ENCODE measurements at regions not wholly inside any gene's neighbourhood (a gene's known extent, or its start where the extent isn't known, plus 50 kb on each side); places are given as distances from the start of the nearest gene placed in this dataset.

DNA sequence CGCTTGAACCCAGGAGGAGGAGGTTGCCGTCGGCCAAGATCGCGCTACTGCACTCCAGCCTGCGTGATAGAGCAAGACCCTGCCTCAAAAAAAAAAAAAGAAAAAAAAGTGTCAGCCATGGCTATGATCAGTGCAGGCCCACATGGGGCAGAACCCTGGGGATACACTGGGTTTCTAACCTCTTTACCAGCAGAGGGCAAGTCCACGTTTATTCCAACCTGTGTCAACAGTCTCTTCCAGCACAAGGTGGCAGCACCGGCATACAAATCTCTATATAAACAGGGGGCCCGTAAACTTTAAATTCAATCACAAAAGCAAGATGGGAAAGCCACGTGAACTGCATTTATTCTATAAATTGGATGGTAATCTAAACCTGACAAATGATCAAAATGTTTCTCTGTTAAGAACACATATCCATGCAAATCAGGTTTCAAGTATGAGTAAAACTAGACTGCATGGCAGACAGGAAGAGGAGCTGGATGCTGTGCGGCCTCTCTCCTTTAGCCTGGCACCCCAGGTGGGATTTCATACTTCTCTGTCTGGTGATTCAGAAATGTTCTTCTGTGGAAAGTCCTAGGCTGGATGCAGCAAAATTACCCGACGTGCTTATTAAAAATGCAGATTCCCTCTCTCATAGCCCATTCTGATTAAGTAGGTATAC is 60.0 kb upstream of the STEAP1B start:
- DNase-seq, result peak; percentile 73 to 91

DNA sequence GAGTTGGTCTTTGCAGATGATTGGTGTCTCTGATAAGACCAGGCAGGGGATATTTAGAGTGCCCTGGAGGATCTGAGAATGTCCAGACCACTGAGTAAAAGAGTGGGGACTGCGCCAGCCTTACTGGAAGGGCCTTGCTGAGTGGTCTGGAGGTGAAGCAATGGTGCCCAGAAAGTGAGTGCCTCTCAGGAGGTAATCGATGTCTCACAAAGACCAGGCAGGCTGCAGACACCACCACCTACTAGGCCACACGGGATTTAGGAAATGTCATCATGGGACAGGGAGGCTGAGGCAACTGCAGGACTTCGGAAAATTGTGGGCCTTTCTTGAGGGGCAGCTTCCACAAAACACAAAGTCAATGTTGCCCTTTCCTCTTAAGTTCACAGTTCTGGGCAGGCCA is 57.2 kb upstream of the STEAP1B start:
- no peak for DNase-seq

DNA sequence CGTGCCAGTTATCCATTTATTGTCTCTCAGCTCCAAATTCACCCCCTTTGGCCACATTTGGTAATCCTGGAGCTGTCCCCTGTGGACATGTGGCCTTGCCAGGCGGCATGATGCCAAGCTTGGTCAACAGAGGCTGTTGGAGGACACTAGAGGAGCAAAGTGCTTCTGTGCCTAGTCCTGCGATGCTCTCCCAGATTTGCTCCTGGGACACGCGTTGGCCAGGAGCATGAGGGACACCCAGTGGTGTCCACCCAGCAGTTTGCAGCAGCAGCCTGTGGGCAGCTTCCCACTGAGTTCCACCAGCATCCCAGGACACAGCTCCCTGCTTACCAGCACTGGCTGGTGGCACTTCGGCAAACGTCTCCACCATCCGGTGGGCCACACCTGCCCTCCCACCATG is 55.5 kb upstream of the STEAP1B start:
- DNase-seq, result no peak

DNA sequence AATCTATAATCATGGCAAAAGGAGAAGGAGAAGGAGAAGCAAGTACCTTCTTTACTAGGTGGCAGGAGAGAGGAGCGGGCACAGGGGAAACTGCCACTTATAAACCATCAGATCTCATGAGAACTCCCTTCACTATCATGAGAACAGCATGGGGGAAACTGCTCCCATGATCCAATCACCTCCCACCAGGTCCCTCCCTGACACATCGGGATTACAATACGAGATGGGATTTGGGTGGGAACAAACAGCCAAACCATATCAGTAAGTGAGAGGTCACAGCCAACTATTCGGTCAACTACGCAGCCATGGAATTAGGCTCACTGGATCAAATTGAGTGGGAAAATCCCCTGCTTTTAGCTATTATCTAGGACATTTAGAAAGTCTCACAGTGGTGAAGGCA is 54.2 kb upstream of the STEAP1B start:
- no peak for DNase-seq

DNA sequence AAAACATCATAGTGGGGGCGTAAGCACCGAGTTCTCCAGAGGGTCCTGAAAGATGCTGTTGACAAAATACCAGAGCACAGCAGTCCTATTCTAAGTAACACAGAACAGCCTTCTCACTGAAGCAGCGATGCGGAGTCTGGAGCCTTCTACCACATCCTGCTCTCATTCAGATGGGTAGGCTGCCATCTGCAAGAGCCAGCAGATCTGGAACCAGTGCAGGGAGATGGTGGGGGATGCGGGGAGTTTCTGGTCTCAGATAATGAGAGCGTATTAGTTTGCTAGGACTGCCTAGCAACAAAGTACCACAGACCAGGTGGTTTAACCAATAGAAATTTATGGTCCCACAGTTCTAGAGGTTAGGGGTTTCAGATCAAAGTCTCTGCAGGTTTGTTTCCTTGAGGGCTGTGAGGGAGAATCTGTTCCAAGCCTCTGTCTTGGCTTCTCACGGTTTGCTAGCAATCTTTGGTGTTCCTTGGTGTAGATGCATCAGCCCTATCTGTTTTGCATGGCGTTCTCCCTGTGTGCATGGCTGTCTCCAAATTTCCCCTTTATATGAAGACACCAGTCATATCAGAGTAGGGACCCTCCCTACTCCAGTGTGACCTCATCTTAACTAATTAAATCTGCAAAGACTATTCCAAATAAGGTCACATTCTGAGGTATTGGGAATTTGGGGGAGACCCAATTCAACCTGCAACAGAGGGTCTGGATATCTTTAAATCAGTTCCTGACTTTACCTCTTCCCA is 52.0 kb upstream of the STEAP1B start:
- no peak for DNase-seq

DNA sequence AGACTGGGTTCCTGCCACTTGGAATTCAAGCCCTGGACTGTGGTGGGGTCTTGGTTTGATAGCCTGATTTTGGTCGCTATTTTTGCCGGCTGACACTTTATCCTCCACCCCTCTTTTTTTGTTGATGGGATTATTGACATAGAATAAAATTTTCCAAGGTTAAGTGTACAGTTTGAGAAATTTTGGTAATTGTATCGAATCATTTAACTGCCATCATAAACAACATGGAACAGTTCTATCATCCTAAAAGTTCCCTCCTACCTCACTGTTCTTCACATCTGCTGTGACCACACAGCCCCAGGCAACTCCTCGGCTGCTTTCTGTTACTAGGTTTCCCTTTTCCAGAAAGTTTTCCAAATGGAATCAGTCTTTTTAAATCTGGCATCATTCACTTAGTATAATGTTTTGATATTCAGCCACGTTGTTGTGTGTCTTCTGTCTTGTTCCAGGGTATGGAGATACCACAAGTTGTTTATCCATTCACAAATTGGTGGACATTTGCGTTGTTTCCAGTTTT is 50.6 kb upstream of the STEAP1B start:
- no peak for DNase-seq

DNA sequence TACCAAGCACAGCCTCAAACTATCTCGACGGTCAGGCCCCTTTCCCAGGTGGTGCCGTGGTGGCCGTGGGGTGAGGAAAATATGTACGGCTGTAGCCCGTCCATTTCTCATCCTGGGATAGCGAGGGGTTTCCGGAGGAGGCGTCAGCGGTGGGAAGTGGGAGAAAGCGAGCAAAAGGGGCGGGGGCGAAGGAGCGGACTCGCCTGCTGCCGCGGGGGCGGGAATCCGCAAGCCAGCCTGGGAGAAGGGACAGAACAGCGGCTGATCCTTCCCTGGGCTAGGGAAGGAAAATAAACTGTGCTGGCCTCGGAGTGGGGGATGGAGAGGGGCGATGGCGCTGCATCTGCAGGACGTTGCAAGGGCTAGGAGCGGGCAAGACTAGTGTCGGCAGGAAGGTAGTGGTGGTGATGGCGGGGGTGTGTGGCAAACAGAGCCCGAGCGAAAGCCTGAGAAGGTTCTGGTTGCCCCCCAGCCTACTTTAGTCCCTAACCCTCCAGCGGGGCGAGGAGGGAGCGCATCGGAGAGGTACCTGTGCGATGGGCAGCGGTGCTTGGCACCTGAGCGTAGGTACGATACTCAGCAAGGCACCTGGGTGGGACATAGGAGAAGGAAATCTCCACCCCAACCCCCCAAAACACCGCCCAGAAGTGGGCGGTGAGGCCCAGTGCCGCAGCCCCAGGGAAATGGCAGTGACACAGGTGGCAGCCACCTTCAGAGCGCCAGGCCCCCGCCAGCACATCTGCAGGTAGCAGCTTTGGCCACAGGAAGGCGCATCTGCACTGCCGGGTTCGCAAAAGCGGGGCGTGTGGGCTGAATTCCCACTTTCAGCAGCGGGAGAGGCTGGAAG is 49.9 kb upstream of the STEAP1B start:
- no peak for DNase-seq
